Thyroid gland (tissue), 4 donors: ENCODE measurements at regions not wholly inside any gene's neighbourhood (a gene's known extent, or its start where the extent isn't known, plus 50 kb on each side); places are given as distances from the start of the nearest gene placed in this dataset.

Experiments
- DNase-seq, 2 donors: peaks; one replicate each; pipeline ENCODE4 v3.0.0-alpha.2; 2019
- H3K27ac ChIP-seq, 3 donors: fragments of 200-600 bp; sonication (generic); 1 replicate in 2 of 3; 2 replicates in 1 of 3; pipeline ENCODE4 v1.5.1; 2016 to 2019; ENCODE audit warnings: mild to moderate bottlenecking in 1 of 3, moderate library complexity in 1 of 3
- H3K27me3 ChIP-seq: fragments of 200-600 bp; sonication (generic); one replicate; pipeline ENCODE4 v1.5.1; 2019
- H3K36me3 ChIP-seq, 2 donors: fragments of 200-600 bp; sonication (generic); one replicate each; pipeline ENCODE4 v1.5.1; 2016 to 2019
- H3K4me1 ChIP-seq, 2 donors: fragments of 200-600 bp; sonication (generic); one replicate each; pipeline ENCODE4 v1.5.1; 2017 to 2019
- H3K4me3 ChIP-seq, 3 donors: fragments of 200-600 bp; sonication (generic); replicated peaks in 1 of 3; 1 replicate in 2 of 3; 2 replicates in 1 of 3; pipeline ENCODE4 v1.5.1; 2016; ENCODE audit warnings: mild to moderate bottlenecking in 1 of 3
- H3K9me3 ChIP-seq: fragments of 200-600 bp; sonication (generic); one replicate; pipeline ENCODE4 v1.5.1; 2017
- POLR2A ChIP-seq, 2 donors: fragments of 450-650 bp; IDR thresholded peaks; one replicate each; pipeline ENCODE4 v1.6.1; 2017; ENCODE audit warnings: antibody characterized with exemption in 2 of 2, mild to moderate bottlenecking in 2 of 2, moderate library complexity in 1 of 2
- WGBS, 2 donors: methylation state at CpG; one replicate each; pipeline ENCODE4 v1.1.5; 2017; 5-methylcytosine and 5-hydroxymethylcytosine counted together
- intact Hi-C: fragments of 100-400 bp; cut with DNase I; formaldehyde crosslinking; loops from one replicate; pipeline ENCODE4 v1.15.1; 2023
- TF ChIP-seq, protein P1 (sequence below), 6 experiments: fragments of 200-600 bp in 3 of 6; fragments of 450-650 bp in 3 of 6; sonication (generic) in 3 of 6; IDR thresholded peaks; one replicate each; pipeline ENCODE4 v1.5.1; 2016 to 2019; ENCODE audit warnings: antibody characterized with exemption in 6 of 6, mild to moderate bottlenecking in 2 of 6, inconsistent platforms in 1 of 6, moderate library complexity in 1 of 6

DNA sequence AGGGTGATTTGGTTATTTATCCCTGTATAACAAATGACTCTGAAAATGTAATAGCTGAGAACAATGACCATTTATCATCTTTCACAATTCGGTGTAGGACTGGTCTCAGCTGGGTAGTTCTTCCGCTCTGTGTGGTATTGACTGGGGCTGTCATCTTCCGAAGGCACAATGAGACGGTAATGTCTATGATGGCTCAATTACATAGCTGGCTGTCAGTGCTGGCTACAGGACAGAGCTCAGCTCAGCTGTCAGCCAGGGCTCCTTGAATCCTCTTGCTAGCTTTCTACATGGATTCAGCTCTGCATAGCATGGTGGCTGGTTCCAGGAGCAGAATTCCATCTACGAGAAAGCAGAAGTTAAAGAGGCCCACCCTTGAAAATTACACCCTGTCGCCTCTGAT, 483.8 kb downstream of the TDRD15 start:
- intact Hi-C loops = no loop called here
- 88 to 91% methylated on average over 6 of the region's 6 CpGs for WGBS, 2 donors
- H3K27me3 ChIP-seq = no peaks in the 10 kb centered on the region
- no peaks in the 10 kb centered on the region for H3K9me3 ChIP-seq
- H3K4me3 ChIP-seq = no peak overlapping the region
- no peak for DNase-seq
- H3K27ac ChIP-seq = no peak overlapping the region
- no peaks in the 10 kb centered on the region for H3K36me3 ChIP-seq
- H3K4me1 ChIP-seq = no peaks in the 10 kb centered on the region
- TF ChIP-seq, protein P1, sequence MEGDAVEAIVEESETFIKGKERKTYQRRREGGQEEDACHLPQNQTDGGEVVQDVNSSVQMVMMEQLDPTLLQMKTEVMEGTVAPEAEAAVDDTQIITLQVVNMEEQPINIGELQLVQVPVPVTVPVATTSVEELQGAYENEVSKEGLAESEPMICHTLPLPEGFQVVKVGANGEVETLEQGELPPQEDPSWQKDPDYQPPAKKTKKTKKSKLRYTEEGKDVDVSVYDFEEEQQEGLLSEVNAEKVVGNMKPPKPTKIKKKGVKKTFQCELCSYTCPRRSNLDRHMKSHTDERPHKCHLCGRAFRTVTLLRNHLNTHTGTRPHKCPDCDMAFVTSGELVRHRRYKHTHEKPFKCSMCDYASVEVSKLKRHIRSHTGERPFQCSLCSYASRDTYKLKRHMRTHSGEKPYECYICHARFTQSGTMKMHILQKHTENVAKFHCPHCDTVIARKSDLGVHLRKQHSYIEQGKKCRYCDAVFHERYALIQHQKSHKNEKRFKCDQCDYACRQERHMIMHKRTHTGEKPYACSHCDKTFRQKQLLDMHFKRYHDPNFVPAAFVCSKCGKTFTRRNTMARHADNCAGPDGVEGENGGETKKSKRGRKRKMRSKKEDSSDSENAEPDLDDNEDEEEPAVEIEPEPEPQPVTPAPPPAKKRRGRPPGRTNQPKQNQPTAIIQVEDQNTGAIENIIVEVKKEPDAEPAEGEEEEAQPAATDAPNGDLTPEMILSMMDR (IDR thresholded peaks at IDR 0.05) = no peak
- no peak for TF ChIP-seq POLR2A (IDR thresholded peaks at IDR 0.05)

DNA sequence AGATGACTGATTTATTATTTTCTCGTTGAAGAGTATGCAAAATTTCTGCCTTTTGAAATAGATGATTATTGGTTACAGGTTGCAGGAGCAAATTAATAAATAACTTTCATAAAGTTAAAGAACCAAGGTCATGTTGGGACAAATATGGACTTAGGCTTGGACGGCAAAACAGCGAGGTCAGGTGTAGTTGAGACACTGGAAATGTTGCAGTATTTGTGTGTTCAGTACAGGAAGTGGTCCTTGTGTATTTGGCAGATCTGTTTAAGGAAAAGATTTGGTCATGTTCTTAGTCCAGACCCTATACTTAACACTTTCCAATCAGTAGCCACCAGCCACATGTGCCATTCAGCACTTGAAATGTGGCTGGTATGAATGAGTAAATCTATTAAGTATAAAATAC, 486.5 kb downstream of the TDRD15 start:
- H3K27me3 ChIP-seq = no peaks in the 10 kb centered on the region
- WGBS, 2 donors = 81 to 83% methylated on average over 3 of the region's 3 CpGs
- no peaks in the 10 kb centered on the region for H3K9me3 ChIP-seq
- no peaks in the 10 kb centered on the region for H3K4me1 ChIP-seq
- H3K4me3 ChIP-seq = no peak overlapping the region
- TF ChIP-seq, protein P1 (IDR thresholded peaks at IDR 0.05) = no peak
- TF ChIP-seq POLR2A (IDR thresholded peaks at IDR 0.05) = no peak
- H3K27ac ChIP-seq = no peak overlapping the region
- intact Hi-C loops = no loop called here
- H3K36me3 ChIP-seq = no peaks in the 10 kb centered on the region
- DNase-seq = no peak

DNA sequence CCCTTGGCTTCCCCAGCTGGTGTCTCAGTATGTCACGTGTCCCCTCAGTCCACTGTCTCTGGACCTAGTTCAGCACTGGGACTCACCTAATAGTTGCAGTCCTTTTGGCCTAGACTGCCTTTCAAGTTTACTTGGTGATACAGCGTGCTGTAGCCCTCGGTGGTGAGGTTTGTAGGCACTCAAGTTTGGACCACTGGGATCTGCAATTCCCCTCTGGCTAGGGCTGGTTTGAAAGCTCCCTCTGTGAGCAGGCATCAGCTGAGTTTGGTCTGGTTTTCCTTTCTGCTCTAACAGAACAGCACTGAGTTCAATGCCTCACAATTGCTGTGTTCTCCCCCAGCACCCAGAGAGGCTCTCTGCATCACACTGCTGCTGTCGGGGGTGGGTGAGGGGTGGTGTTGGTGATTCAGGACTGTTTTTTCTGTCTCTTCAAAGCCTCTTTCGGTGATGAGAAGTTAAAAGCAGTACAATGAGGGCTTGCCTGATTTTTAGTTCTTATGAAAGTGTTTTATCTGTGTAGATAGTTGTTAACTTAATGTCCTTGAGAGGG, 494.2 kb downstream of the TDRD15 start:
- no peaks in the 10 kb centered on the region for H3K27me3 ChIP-seq
- intact Hi-C loops = no loop called here
- 63 to 73% methylated on average over 5 of the region's 5 CpGs for WGBS, 2 donors
- TF ChIP-seq, protein P1 (IDR thresholded peaks at IDR 0.05) = no peak
- no peak for TF ChIP-seq POLR2A (IDR thresholded peaks at IDR 0.05)
- H3K4me3 ChIP-seq = no peak overlapping the region
- DNase-seq = no peak
- H3K4me1 ChIP-seq = no peaks in the 10 kb centered on the region
- H3K9me3 ChIP-seq = no peaks in the 10 kb centered on the region
- H3K36me3 ChIP-seq = no peaks in the 10 kb centered on the region
- H3K27ac ChIP-seq = no peak overlapping the region

DNA sequence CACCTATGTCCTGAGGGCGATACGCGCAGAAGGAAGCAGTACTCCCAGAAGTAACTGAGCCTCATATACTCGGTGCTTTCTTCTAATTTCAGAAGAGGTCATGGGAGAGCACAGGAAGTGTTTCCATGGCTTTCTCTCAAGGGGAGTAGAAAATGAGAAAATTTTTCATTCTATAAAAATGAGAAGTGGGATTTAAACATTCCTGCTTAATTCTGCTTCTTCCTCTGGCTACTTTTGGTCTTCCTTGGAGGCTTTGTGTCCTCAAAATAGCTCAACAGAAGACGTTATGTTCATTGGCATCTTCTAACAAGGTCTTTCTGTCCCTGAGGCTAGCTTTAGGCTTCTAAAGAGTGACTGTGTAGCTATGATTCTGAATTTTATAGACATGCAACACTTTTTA, 497.0 kb downstream of the TDRD15 start:
- H3K27ac ChIP-seq = no peak overlapping the region
- H3K27me3 ChIP-seq = no peaks in the 10 kb centered on the region
- DNase-seq = no peak
- no peaks in the 10 kb centered on the region for H3K9me3 ChIP-seq
- TF ChIP-seq, protein P1 (IDR thresholded peaks at IDR 0.05) = no peak
- no peak for TF ChIP-seq POLR2A (IDR thresholded peaks at IDR 0.05)
- intact Hi-C loops = no loop called here
- H3K4me3 ChIP-seq = no peak overlapping the region
- H3K4me1 ChIP-seq = no peaks in the 10 kb centered on the region
- 63 to 76% methylated on average over 5 of the region's 5 CpGs for WGBS, 2 donors
- H3K36me3 ChIP-seq = no peaks in the 10 kb centered on the region

DNA sequence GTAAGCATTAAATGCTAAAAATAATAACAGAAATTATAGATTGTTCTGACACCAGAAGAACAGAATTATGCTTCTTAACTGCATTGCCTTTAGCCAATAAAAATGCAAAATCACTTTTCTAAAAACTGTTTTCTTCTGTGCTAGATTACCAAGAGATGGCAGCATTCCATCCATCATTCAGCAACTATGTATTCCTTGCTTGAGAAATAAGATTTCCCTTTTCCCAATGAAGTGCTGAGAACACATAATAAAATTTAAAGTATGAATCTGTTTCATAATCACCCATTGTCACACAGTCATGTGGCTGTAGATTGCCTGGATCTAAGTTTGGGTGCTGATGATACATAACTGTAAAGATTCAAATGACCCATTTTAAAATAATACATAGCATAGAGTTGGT, 504.2 kb downstream of the TDRD15 start:
- H3K27me3 ChIP-seq = no peaks in the 10 kb centered on the region
- TF ChIP-seq, protein P1 (IDR thresholded peaks at IDR 0.05) = no peak
- no peak for TF ChIP-seq POLR2A (IDR thresholded peaks at IDR 0.05)
- DNase-seq = no peak
- no peak overlapping the region for H3K4me3 ChIP-seq
- no peaks in the 10 kb centered on the region for H3K36me3 ChIP-seq
- no peaks in the 10 kb centered on the region for H3K4me1 ChIP-seq
- no peak overlapping the region for H3K27ac ChIP-seq
- intact Hi-C loops = no loop called here
- no peaks in the 10 kb centered on the region for H3K9me3 ChIP-seq
